Tongue (tissue), 1 donor: ENCODE measurements at regions not wholly inside any gene's neighbourhood (a gene's known extent, or its start where the extent isn't known, plus 50 kb on each side); places are given as distances from the start of the nearest gene placed in this dataset.
A peak's percentile ranks its signal among the peaks of the same experiment; 100 is the strongest.

Source experiments
- DNase-seq: peaks from one replicate; pipeline ENCODE4 v3.0.0-alpha.2; 2015

GRCh38 chr18:25633563-25633962 lies 281.6 kb upstream of the ZNF521 start:
- DNase-seq, result no peak

- DNase-seq, result peak; percentile 49
Measured at GRCh38 chr18:25630682-25631081, 278.7 kb upstream of the ZNF521 start.

GRCh38 chr18:25621682-25622081 lies 269.7 kb upstream of the ZNF521 start:
- no peak for DNase-seq

GRCh38 chr18:25621144-25621543 lies 269.2 kb upstream of the ZNF521 start:
- DNase-seq, result no peak

GRCh38 chr18:25614168-25614567 lies 262.2 kb upstream of the ZNF521 start:
- DNase-seq, result no peak

GRCh38 chr18:25612466-25612865 lies 260.5 kb upstream of the ZNF521 start:
- DNase-seq, result no peak

GRCh38 chr18:25608091-25608490 lies 256.1 kb upstream of the ZNF521 start:
- DNase-seq, result no peak

GRCh38 chr18:25604894-25605597 lies 253.1 kb upstream of the ZNF521 start:
- DNase-seq, result peak; percentile 47

- peak; percentile 87 for DNase-seq
Measured at GRCh38 chr18:25604196-25604893, 252.4 kb upstream of the ZNF521 start.

GRCh38 chr18:25599443-25599842 lies 247.5 kb upstream of the ZNF521 start:
- no peak for DNase-seq

- DNase-seq, result no peak
Measured at GRCh38 chr18:25597476-25597875, 245.5 kb upstream of the ZNF521 start.

- DNase-seq, result no peak
Measured at GRCh38 chr18:25595274-25596060, 243.5 kb upstream of the ZNF521 start.

- no peak for DNase-seq
Measured at GRCh38 chr18:25594351-25594750, 242.4 kb upstream of the ZNF521 start.

- no peak for DNase-seq
Measured at GRCh38 chr18:25592804-25593360, 240.9 kb upstream of the ZNF521 start.

GRCh38 chr18:25590456-25590855 lies 238.5 kb upstream of the ZNF521 start:
- DNase-seq, result no peak

GRCh38 chr18:25587545-25587944 lies 235.6 kb upstream of the ZNF521 start:
- no peak for DNase-seq

GRCh38 chr18:25568986-25569385 lies 217.0 kb upstream of the ZNF521 start:
- DNase-seq, result peak; percentile 32

- no peak for DNase-seq
Measured at GRCh38 chr18:25563816-25564683, 212.1 kb upstream of the ZNF521 start.

- DNase-seq, result no peak
Measured at GRCh38 chr18:25563346-25563745, 211.4 kb upstream of the ZNF521 start.

GRCh38 chr18:25561918-25562317 lies 210.0 kb upstream of the ZNF521 start:
- DNase-seq, result peak; percentile 27

GRCh38 chr18:25560369-25560768 lies 208.4 kb upstream of the ZNF521 start:
- peak; percentile 83 for DNase-seq

- peak; percentile 54 for DNase-seq
Measured at GRCh38 chr18:25557011-25557410, 205.0 kb upstream of the ZNF521 start.
